Natural killer cell (primary cell): ENCODE measurements at regions not wholly inside any gene's neighbourhood (a gene's known extent, or its start where the extent isn't known, plus 50 kb on each side); places are given as distances from the start of the nearest gene placed in this dataset.
A peak's percentile ranks its signal among the peaks of the same experiment; 100 is the strongest.

ENCODE experiments used
- ATAC-seq, 3 donors: fragments of 150-1000 bp in 2 of 3; fragments of 200-7000 bp in 1 of 3; cut with Tn5 transposase; 1 replicate in 1 of 3; 2 replicates in 2 of 3; pipeline ENCODE4 v1.10.0; 2021; ENCODE audit warnings: mild to moderate bottlenecking in 2 of 3, moderate library complexity in 2 of 3
- DNase-seq, 2 donors: peaks; one replicate each; pipeline versions ENCODE4 v3.0.0 to v3.0.0-alpha.2; 2013 to 2021; ENCODE audit warnings: mixed read lengths in 1 of 2
- H3K27ac ChIP-seq: one replicate; pipeline ENCODE4 v1.5.1; 2013; ENCODE audit warnings: mild to moderate bottlenecking, low read length
- H3K27me3 ChIP-seq: one replicate; pipeline ENCODE4 v1.6.1; 2013; ENCODE audit warnings: low read length; ENCODE audit not compliant: control insufficient read depth, insufficient read depth
- H3K36me3 ChIP-seq: one replicate; pipeline ENCODE4 v1.6.1; 2013; ENCODE audit warnings: low read length; ENCODE audit not compliant: control insufficient read depth, insufficient read depth
- H3K4me1 ChIP-seq: one replicate; pipeline ENCODE4 v1.6.1; 2013; ENCODE audit warnings: low read length; ENCODE audit not compliant: control insufficient read depth, insufficient read depth
- H3K4me3 ChIP-seq: one replicate; pipeline ENCODE4 v1.5.1; 2013; ENCODE audit warnings: low read length
- H3K9me3 ChIP-seq: one replicate; pipeline ENCODE4 v1.6.1; 2013; ENCODE audit warnings: low read length; ENCODE audit not compliant: control insufficient read depth, insufficient read depth
- H3K27ac Mint-ChIP-seq, 2 donors: one replicate each; pipeline ENCODE4 v1.8.0; 2022; ENCODE audit warnings: mild to moderate bottlenecking in 2 of 2, mixed read lengths in 2 of 2, moderate library complexity in 1 of 2
- H3K27me3 Mint-ChIP-seq, 2 donors: one replicate each; pipeline ENCODE4 v1.8.0; 2022; ENCODE audit warnings: low read depth in 2 of 2, mixed read lengths in 2 of 2
- H3K36me3 Mint-ChIP-seq: one replicate; pipeline ENCODE4 v1.8.0; 2022; ENCODE audit warnings: mixed read lengths
- H3K4me1 Mint-ChIP-seq, 2 donors: one replicate each; pipeline ENCODE4 v1.8.0; 2022; ENCODE audit warnings: mixed read lengths in 2 of 2
- H3K4me3 Mint-ChIP-seq: one replicate; pipeline ENCODE4 v1.8.0; 2022; ENCODE audit warnings: mild to moderate bottlenecking, moderate library complexity, mixed read lengths
- H3K9me3 Mint-ChIP-seq, 2 donors: one replicate each; pipeline ENCODE4 v1.8.0; 2022; ENCODE audit warnings: mixed read lengths in 2 of 2
- WGBS: methylation state at CpG from one replicate; pipeline ENCODE4 v1.1.7; 2013; ENCODE audit warnings: missing lambda C conversion rate; ENCODE audit not compliant: insufficient coverage; 5-methylcytosine and 5-hydroxymethylcytosine counted together
- intact Hi-C: fragments of 100-400 bp; cut with micrococcal nuclease; formaldehyde crosslinking; loops from one replicate; pipeline ENCODE4 v1.14.2; 2022
- TF ChIP-seq, protein P1 (sequence below): fragments of 200-600 bp; IDR thresholded peaks from one replicate; pipeline ENCODE4 v1.8.0; 2022; ENCODE audit warnings: antibody characterized with exemption

DNA sequence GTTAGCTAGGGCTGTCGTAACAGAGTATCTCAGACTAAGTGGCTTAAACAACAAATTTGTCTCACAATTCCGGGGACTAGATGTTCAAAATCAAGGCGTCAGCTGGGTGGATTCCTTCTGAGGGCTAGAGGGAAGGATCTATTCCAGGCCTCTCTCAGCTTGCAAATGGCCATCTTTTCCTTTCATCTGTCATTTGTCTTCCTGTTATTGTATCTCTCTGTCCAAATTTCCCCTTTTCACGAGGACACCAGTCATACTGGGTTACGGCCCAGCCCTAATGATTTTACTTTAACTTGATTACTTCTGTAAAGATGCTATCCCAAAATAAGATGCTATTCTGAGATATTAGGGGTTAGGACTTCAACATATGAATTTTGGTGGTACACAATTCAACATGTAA, 119.0 kb upstream of the CPSF6 start:
- H3K27me3 ChIP-seq, result no peaks in the 10 kb centered on the region
- no peak overlapping the region for H3K27ac ChIP-seq
- TF ChIP-seq, protein P1, sequence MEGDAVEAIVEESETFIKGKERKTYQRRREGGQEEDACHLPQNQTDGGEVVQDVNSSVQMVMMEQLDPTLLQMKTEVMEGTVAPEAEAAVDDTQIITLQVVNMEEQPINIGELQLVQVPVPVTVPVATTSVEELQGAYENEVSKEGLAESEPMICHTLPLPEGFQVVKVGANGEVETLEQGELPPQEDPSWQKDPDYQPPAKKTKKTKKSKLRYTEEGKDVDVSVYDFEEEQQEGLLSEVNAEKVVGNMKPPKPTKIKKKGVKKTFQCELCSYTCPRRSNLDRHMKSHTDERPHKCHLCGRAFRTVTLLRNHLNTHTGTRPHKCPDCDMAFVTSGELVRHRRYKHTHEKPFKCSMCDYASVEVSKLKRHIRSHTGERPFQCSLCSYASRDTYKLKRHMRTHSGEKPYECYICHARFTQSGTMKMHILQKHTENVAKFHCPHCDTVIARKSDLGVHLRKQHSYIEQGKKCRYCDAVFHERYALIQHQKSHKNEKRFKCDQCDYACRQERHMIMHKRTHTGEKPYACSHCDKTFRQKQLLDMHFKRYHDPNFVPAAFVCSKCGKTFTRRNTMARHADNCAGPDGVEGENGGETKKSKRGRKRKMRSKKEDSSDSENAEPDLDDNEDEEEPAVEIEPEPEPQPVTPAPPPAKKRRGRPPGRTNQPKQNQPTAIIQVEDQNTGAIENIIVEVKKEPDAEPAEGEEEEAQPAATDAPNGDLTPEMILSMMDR, result no peak
- ATAC-seq (no peak), DNase-seq (no peak)
- intact Hi-C loops, result no loop called here
- H3K4me3 Mint-ChIP-seq, result no peak overlapping the region
- H3K4me1 ChIP-seq, result no peaks in the 10 kb centered on the region
- no peaks in the 10 kb centered on the region for H3K27me3 Mint-ChIP-seq
- H3K4me3 ChIP-seq, result no peak overlapping the region
- no peaks in the 10 kb centered on the region for H3K4me1 Mint-ChIP-seq
- H3K36me3 ChIP-seq, result no peaks in the 10 kb centered on the region
- WGBS, result 68% methylated on average over 4 of the region's 5 CpGs
- no peaks in the 10 kb centered on the region for H3K9me3 Mint-ChIP-seq
- H3K9me3 ChIP-seq, result no peaks in the 10 kb centered on the region
- H3K36me3 Mint-ChIP-seq, result no peaks in the 10 kb centered on the region
- no peak overlapping the region for H3K27ac Mint-ChIP-seq

DNA sequence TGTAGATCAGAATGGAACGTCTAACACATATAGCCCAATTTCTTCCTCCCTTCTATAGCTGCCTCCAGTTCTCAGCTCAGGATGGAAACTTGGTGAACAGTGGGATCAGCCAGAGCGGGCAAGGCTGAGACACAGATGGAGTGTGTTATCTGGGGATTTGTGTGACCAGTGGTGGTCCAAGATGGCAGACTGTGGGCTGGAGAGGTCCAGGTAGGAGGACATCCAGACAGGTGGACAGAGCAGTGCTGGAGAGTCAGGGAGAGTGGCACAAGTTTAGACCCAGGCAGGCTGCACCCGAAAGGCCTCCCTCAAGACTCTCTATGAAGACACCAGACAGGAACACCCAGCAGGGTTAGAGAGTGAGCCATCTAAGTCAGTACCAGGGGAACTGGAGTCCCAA, 116.1 kb upstream of the CPSF6 start:
- H3K27ac ChIP-seq, result no peak overlapping the region
- H3K4me3 ChIP-seq, result no peak overlapping the region
- H3K9me3 ChIP-seq, result no peaks in the 10 kb centered on the region
- TF ChIP-seq, protein P1, result no peak
- intact Hi-C loops, result no loop called here
- no peaks in the 10 kb centered on the region for H3K27me3 Mint-ChIP-seq
- WGBS, result 92% methylated on average over 3 of the region's 3 CpGs
- no peaks in the 10 kb centered on the region for H3K4me1 ChIP-seq
- no peak overlapping the region for H3K27ac Mint-ChIP-seq
- DNase-seq (no peak), ATAC-seq (peak in 1 of 3 donors; percentile 13)
- H3K36me3 Mint-ChIP-seq, result no peaks in the 10 kb centered on the region
- no peaks in the 10 kb centered on the region for H3K27me3 ChIP-seq
- H3K4me3 Mint-ChIP-seq, result no peak overlapping the region
- H3K4me1 Mint-ChIP-seq, result no peaks in the 10 kb centered on the region
- H3K9me3 Mint-ChIP-seq, result no peaks in the 10 kb centered on the region
- H3K36me3 ChIP-seq, result no peaks in the 10 kb centered on the region

DNA sequence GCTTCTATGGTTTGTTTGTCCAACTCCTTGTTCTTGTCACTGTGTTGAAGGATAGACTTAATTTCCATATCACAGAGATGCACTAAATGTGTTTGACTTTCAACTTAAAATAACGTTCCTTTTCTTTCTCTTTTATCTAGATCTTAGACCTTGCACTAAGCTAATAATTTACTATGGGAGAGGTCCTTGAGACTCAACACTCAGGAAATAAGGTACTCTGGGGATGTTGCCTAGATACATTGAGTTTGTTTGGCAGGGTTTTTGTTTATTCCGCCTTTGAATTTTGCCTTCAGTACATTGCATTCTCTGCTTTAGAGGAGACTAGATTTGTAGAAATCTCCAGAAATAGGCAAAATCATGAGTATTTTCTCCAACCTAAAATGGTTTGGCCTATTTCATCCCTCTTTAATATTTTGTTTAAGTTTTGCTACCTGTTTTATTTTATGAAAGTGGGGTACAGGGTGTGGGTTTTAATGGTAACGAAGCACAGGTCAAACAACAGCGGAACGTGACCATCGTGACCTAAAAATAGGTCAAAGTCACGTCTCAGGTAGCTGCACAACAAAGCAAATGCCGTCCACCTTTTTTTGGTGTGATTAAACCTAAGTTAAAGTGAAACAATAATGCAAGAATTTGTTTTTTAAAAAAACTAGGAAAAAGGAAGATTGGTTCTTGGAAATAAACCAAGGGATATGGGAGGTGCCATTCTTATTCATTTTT, 115.3 kb upstream of the CPSF6 start:
- Mint-ChIP-seq H3K4me3 (no peak overlapping the region), H3K27me3 (no peaks in the 10 kb centered on the region), H3K36me3 (no peaks in the 10 kb centered on the region), H3K27ac (no peak overlapping the region), H3K9me3 (no peaks in the 10 kb centered on the region), H3K4me1 (no peaks in the 10 kb centered on the region)
- intact Hi-C loops, result no loop called here
- TF ChIP-seq, protein P1, result no peak
- WGBS, result 73% methylated on average over 7 of the region's 8 CpGs
- Histone ChIP-seq H3K27me3 (no peaks in the 10 kb centered on the region), H3K27ac (no peak overlapping the region), H3K36me3 (no peaks in the 10 kb centered on the region), H3K9me3 (no peaks in the 10 kb centered on the region), H3K4me3 (no peak overlapping the region), H3K4me1 (no peaks in the 10 kb centered on the region)
- ATAC-seq (no peak), DNase-seq (no peak)

- Mint-ChIP-seq H3K4me1 (no peaks in the 10 kb centered on the region), H3K9me3 (no peaks in the 10 kb centered on the region), H3K27ac (no peak overlapping the region), H3K36me3 (no peaks in the 10 kb centered on the region), H3K4me3 (no peak overlapping the region), H3K27me3 (no peaks in the 10 kb centered on the region)
- DNase-seq (no peak), ATAC-seq (no peak)
- no peaks in the 10 kb centered on the region for H3K36me3 ChIP-seq
- TF ChIP-seq, protein P1, result no peak
- intact Hi-C loops, result no loop called here
- H3K27me3 ChIP-seq, result no peaks in the 10 kb centered on the region
- WGBS, result no CpG with 5 or more reads among the region's 1 CpG
- no peaks in the 10 kb centered on the region for H3K4me1 ChIP-seq
- H3K4me3 ChIP-seq, result no peak overlapping the region
- H3K27ac ChIP-seq, result no peak overlapping the region
- H3K9me3 ChIP-seq, result no peaks in the 10 kb centered on the region
These were observed 110.4 kb upstream of the CPSF6 start for GRCh38 chr12:69129017-69129416.
